SK-N-SH treated with all-trans-retinoic acid at 6 μM for 48 hours (cell line): ENCODE measurements at regions not wholly inside any gene's neighbourhood (a gene's known extent, or its start where the extent isn't known, plus 50 kb on each side); places are given as distances from the start of the nearest gene placed in this dataset.

Source experiments
- ATAC-seq: fragments of 200-7000 bp; cut with Tn5 transposase; 3 replicates; pipeline ENCODE4 v1.9.1; 2020; ENCODE audit warnings: mild to moderate bottlenecking, moderate library complexity
- BACH2 ChIP-seq: fragments of 250-450 bp; sonication (Bioruptor Pico); IDR thresholded peaks from 2 replicates; pipeline ENCODE4 v1.9.0; 2021; ENCODE audit warnings: mild to moderate bottlenecking, borderline replicate concordance
- CREB5 ChIP-seq: fragments of 250-450 bp; sonication (Bioruptor Pico); IDR thresholded peaks from 2 replicates; pipeline ENCODE4 v1.5.1; 2020; ENCODE audit warnings: low read depth, mild to moderate bottlenecking, moderate library complexity
- CSDC2 ChIP-seq: fragments of 250-450 bp; sonication (Bioruptor Pico); IDR thresholded peaks from 2 replicates; pipeline ENCODE4 v1.5.0; 2020; ENCODE audit warnings: mild to moderate bottlenecking, moderate library complexity
- CSRNP3 ChIP-seq: fragments of 250-450 bp; sonication (Bioruptor Pico); IDR thresholded peaks from 2 replicates; pipeline ENCODE4 v1.5.1; 2021; ENCODE audit warnings: mild to moderate bottlenecking, moderate library complexity
- ESRRG ChIP-seq: fragments of 250-450 bp; sonication (Bioruptor Pico); IDR thresholded peaks from 2 replicates; pipeline ENCODE4 v1.6.1; 2021; ENCODE audit warnings: mild to moderate bottlenecking
- GLIS3 ChIP-seq: fragments of 250-450 bp; sonication (Bioruptor Pico); IDR thresholded peaks from 2 replicates; pipeline ENCODE4 v1.5.0; 2020; ENCODE audit warnings: mild to moderate bottlenecking, moderate library complexity
- ISL1 ChIP-seq: fragments of 250-450 bp; sonication (Bioruptor Pico); IDR thresholded peaks from 2 replicates; pipeline ENCODE4 v2.1.2; 2022; ENCODE audit warnings: mild to moderate bottlenecking, moderate library complexity
- PATZ1 ChIP-seq: fragments of 250-450 bp; sonication (Bioruptor Pico); IDR thresholded peaks from 2 replicates; pipeline ENCODE4 v1.8.0; 2020; ENCODE audit warnings: mild to moderate bottlenecking, moderate library complexity, borderline replicate concordance
- POU6F1 ChIP-seq: fragments of 250-450 bp; sonication (Bioruptor Pico); IDR thresholded peaks from 2 replicates; pipeline ENCODE4 v1.8.0; 2021; ENCODE audit warnings: low read depth, mild to moderate bottlenecking, moderate library complexity, borderline replicate concordance
- RARB ChIP-seq: fragments of 250-450 bp; sonication (Bioruptor Pico); IDR thresholded peaks from 2 replicates; pipeline ENCODE4 v1.8.0; 2021; ENCODE audit warnings: mild to moderate bottlenecking, moderate library complexity
- TOX ChIP-seq: fragments of 250-450 bp; sonication (Bioruptor Pico); IDR thresholded peaks from 2 replicates; pipeline ENCODE4 v1.8.0; 2021; ENCODE audit warnings: mild to moderate bottlenecking, moderate library complexity, borderline replicate concordance
- ZC3H10 ChIP-seq: fragments of 250-450 bp; sonication (Bioruptor Pico); IDR thresholded peaks from 2 replicates; pipeline ENCODE4 v1.5.1; 2021; ENCODE audit warnings: mild to moderate bottlenecking, moderate library complexity
- ZFP3 ChIP-seq: fragments of 250-450 bp; sonication (Bioruptor Pico); IDR thresholded peaks from 2 replicates; pipeline ENCODE4 v1.5.0; 2020; ENCODE audit warnings: mild to moderate bottlenecking, moderate library complexity
- ZNF565 ChIP-seq: fragments of 450-650 bp; formaldehyde crosslinking; conservative IDR thresholded peaks from 2 replicates; pipeline ENCODE4 v1.5.0; 2020; ENCODE audit warnings: low read depth, mild to moderate bottlenecking, moderate library complexity
- ZNF70 ChIP-seq: fragments of 450-650 bp; formaldehyde crosslinking; IDR thresholded peaks from 2 replicates; pipeline ENCODE4 v1.5.0; 2020; ENCODE audit warnings: mild to moderate bottlenecking, moderate library complexity
- ZNF8 ChIP-seq: fragments of 450-650 bp; formaldehyde crosslinking; IDR thresholded peaks from 2 replicates; pipeline ENCODE4 v1.5.0; 2020; ENCODE audit warnings: mild to moderate bottlenecking, moderate library complexity
- TF ChIP-seq, protein P1 (sequence below): fragments of 250-450 bp; sonication (Bioruptor Pico); IDR thresholded peaks from 2 replicates; pipeline ENCODE4 v1.5.0; 2020; ENCODE audit warnings: mild to moderate bottlenecking, moderate library complexity

DNA sequence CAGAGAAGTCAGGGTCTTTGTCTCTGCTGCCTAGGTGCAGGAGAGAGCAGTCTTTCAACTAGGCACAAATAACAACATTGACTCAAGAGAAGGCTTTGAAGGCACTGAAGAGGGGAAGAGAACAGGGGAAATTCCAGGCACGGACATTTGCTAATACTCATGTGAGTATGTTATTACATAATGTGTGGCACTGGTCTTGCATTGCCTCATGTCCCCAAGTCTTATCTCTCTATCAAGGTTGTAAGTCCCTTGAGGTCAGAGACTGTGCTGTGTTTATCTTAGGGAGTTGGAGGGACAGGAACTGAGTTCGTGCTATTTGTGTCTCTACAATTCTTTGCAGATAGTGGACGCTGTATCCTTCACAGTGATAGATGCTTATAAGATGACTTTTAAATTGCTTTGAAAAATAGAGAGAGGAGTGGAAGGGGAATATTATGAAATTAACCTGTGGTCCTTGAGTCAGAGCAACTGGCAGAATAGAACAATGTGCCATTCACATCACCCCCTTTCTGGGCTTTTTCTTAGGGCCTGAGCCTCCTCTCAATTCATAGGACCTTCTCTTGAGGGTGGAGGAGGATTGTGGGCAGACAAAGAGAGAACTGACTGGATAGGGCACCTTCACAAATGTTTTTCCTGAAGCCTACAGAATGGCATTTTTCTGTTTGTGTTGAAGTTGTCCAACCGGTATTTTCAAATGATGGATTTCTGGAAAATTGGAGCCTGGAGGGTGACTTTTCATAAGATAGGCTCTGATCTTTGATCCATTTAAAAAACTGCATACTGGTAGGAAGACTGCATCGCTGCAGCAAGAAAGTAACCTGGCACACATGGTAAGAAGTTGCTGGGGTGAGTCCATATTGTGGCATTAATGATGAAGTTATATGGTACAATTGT lies 96.6 kb upstream of the CXCR4 start (continued):
- TF ChIP-seq, protein P1, sequence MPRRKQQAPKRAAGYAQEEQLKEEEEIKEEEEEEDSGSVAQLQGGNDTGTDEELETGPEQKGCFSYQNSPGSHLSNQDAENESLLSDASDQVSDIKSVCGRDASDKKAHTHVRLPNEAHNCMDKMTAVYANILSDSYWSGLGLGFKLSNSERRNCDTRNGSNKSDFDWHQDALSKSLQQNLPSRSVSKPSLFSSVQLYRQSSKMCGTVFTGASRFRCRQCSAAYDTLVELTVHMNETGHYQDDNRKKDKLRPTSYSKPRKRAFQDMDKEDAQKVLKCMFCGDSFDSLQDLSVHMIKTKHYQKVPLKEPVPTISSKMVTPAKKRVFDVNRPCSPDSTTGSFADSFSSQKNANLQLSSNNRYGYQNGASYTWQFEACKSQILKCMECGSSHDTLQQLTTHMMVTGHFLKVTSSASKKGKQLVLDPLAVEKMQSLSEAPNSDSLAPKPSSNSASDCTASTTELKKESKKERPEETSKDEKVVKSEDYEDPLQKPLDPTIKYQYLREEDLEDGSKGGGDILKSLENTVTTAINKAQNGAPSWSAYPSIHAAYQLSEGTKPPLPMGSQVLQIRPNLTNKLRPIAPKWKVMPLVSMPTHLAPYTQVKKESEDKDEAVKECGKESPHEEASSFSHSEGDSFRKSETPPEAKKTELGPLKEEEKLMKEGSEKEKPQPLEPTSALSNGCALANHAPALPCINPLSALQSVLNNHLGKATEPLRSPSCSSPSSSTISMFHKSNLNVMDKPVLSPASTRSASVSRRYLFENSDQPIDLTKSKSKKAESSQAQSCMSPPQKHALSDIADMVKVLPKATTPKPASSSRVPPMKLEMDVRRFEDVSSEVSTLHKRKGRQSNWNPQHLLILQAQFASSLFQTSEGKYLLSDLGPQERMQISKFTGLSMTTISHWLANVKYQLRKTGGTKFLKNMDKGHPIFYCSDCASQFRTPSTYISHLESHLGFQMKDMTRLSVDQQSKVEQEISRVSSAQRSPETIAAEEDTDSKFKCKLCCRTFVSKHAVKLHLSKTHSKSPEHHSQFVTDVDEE = no peak
- no peak for TF ChIP-seq BACH2 (CRISPR knock-in tag)
- TF ChIP-seq ZNF565 (CRISPR knock-in tag) = no peak
- no peak for TF ChIP-seq CREB5 (CRISPR knock-in tag)

- ATAC-seq = no peak
- TF ChIP-seq ZFP3 (CRISPR knock-in tag) (no peak), ZNF565 (CRISPR knock-in tag) (no peak), ZNF8 (CRISPR knock-in tag) (no peak), TOX (CRISPR knock-in tag) (no peak), ESRRG (CRISPR knock-in tag) (no peak), PATZ1 (CRISPR knock-in tag) (no peak), ZC3H10 (CRISPR knock-in tag) (no peak), ZNF70 (CRISPR knock-in tag) (no peak), ISL1 (CRISPR knock-in tag) (no peak)
- TF ChIP-seq, protein P1 = no peak
Observed at GRCh38 chr2:136213836-136214235, 95.9 kb upstream of the CXCR4 start.

DNA sequence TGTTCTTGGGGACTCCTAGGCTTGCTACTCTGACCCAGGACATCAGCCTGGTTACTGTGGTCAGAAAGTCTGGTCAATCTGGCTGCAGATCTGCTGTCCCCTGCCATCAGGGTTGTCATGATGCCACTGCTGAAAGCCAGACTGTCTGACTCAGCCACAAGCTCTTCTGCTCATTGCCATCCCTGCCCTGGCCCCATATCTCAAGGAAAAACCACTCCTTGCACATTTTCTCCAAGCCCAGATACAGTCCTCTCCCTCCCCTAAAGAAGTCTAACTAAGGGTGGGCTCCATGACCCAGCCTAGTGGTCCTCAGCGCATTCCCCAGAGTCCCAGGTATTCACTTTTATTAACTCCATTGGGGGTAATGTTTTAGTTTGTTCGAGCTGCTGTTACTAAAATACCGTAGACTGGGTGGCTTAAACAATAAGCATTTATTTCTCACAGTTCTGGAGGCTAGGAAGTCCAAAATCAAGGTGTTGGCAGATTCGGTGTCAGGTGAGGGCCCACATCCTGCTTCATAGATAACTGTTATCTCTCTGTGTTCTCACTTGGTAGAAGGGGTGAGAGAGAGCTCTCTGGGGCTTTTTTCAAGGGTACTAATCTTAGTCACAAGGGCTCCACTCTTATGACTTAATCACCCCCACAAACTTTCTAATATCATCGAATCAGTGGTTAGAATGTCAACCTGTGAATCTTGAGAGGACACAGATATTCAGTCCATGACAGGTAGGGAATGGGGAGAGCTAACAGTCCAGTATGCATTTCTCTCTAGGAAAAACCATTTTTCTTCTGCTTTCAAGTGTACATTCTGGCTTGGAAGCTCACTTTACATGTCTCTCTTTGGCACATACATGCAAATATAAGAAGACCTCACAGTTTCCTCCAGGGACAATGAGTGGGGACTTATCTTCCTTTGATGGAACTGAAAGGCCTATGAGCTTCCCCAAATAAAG lies 94.8 kb upstream of the CXCR4 start:
- no peak for ATAC-seq
- TF ChIP-seq RARB (CRISPR knock-in tag) = no peak
- TF ChIP-seq ZFP3 (CRISPR knock-in tag) = no peak
- TF ChIP-seq CSDC2 (CRISPR knock-in tag) = no peak
- TF ChIP-seq POU6F1 (CRISPR knock-in tag) = no peak
- TF ChIP-seq GLIS3 (CRISPR knock-in tag) = no peak
- no peak for TF ChIP-seq PATZ1 (CRISPR knock-in tag)
- TF ChIP-seq ISL1 (CRISPR knock-in tag) = no peak
- TF ChIP-seq CSRNP3 (CRISPR knock-in tag) = no peak
- TF ChIP-seq ZNF70 (CRISPR knock-in tag) = no peak
